Activated naive CD4-positive, alpha-beta T cell treated with anti-CD3 and anti-CD28 coated beads for 36 hours (primary cell): ENCODE measurements at regions not wholly inside any gene's neighbourhood (a gene's known extent, or its start where the extent isn't known, plus 50 kb on each side); places are given as distances from the start of the nearest gene placed in this dataset.
A peak's percentile ranks its signal among the peaks of the same experiment; 100 is the strongest.

Experiments used
- CTCF ChIA-PET: fragments of 350-600 bp; sonication (Branson Sonifier 250); formaldehyde crosslinking; loops from one replicate; lab custom pipeline; 2021; ENCODE audit warnings: antibody characterized with exemption; lab: Charles Lee
- DNase-seq: peaks from one replicate; pipeline ENCODE4 v3.0.0-alpha.2; 2020
- H3K27ac Mint-ChIP-seq: one replicate; pipeline ENCODE4 v1.8.0; 2021; ENCODE audit warnings: mild to moderate bottlenecking, mixed read lengths
- H3K27me3 Mint-ChIP-seq: one replicate; pipeline ENCODE4 v1.8.0; 2021; ENCODE audit warnings: low read depth, mixed read lengths
- H3K36me3 Mint-ChIP-seq: one replicate; pipeline ENCODE4 v1.8.0; 2021; ENCODE audit warnings: low read depth, mixed read lengths
- H3K4me1 Mint-ChIP-seq: one replicate; pipeline ENCODE4 v1.8.0; 2021; ENCODE audit warnings: low read depth, mixed read lengths
- H3K4me3 Mint-ChIP-seq: one replicate; pipeline ENCODE4 v1.8.0; 2021; ENCODE audit warnings: mild to moderate bottlenecking, moderate library complexity, mixed read lengths
- H3K9me3 Mint-ChIP-seq: one replicate; pipeline ENCODE4 v1.8.0; 2021; ENCODE audit warnings: mixed read lengths
- intact Hi-C: fragments of 100-400 bp; cut with micrococcal nuclease; formaldehyde crosslinking; loops from one replicate; pipeline ENCODE4 v1.15.1; 2023

- CTCF ChIA-PET: interaction anchor here (0.6 to 2.2 kb wide), 16 partner anchors 9 to 659 kb away, joined by 3 to 11 read pairs (median 4); no protein-coding TSS in a partner anchor
- intact Hi-C loops: loop anchor here (10.0 kb wide), 1 partner anchor 207 kb away; no protein-coding TSS in a partner anchor
- H3K4me1 Mint-ChIP-seq: no peaks in the 10 kb centered on the region
- no peak overlapping the region for H3K27ac Mint-ChIP-seq
- no peaks in the 10 kb centered on the region for H3K9me3 Mint-ChIP-seq
- DNase-seq: no peak
- no peaks in the 10 kb centered on the region for H3K36me3 Mint-ChIP-seq
- no peak overlapping the region for H3K4me3 Mint-ChIP-seq
- peaks cover 2% of the 10 kb centered on the region for H3K27me3 Mint-ChIP-seq
Measured at GRCh38 chr15:81481346-81481745, 107.3 kb upstream of the TMC3 start.

- H3K27me3 Mint-ChIP-seq: peaks cover 2% of the 10 kb centered on the region
- no peak overlapping the region for H3K4me3 Mint-ChIP-seq
- DNase-seq: peak; percentile 8
- H3K27ac Mint-ChIP-seq: no peak overlapping the region
- H3K4me1 Mint-ChIP-seq: no peaks in the 10 kb centered on the region
- no peaks in the 10 kb centered on the region for H3K9me3 Mint-ChIP-seq
- no peaks in the 10 kb centered on the region for H3K36me3 Mint-ChIP-seq
- CTCF ChIA-PET: interaction anchor here (0.6 to 2.2 kb wide), 11 partner anchors 9 to 660 kb away, joined by 3 to 11 read pairs (median 3); no protein-coding TSS in a partner anchor
- intact Hi-C loops: loop anchor here (1.0 to 10.0 kb wide), 3 partner anchors 206 to 567 kb away; no protein-coding TSS in a partner anchor
Measured at GRCh38 chr15:81480645-81481053, 106.6 kb upstream of the TMC3 start.

DNA sequence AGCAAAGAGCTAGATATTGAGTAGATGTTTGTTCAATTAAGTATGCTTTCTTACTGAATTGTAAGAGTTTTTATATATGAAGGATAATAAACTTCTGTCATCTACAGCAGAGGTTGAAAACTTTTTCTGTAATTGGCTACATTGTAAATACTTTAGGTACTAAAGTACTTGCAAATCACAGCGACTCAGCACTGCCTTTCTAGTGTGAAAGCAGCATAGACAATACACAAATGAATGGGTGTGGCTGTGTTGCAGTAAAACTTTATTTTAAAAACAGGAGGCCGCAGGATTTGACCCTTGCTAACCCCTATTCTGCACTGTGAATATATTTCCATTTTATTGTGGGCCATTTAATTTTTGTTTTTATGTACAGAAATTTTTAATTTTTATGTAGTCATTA, 104.3 kb upstream of the TMC3 start:
- H3K27me3 Mint-ChIP-seq: peaks cover 3% of the 10 kb centered on the region
- intact Hi-C loops: no loop called here
- H3K9me3 Mint-ChIP-seq: no peaks in the 10 kb centered on the region
- no peak overlapping the region for H3K27ac Mint-ChIP-seq
- DNase-seq: no peak
- H3K4me3 Mint-ChIP-seq: no peak overlapping the region
- CTCF ChIA-PET: no interaction called here
- no peaks in the 10 kb centered on the region for H3K36me3 Mint-ChIP-seq
- H3K4me1 Mint-ChIP-seq: no peaks in the 10 kb centered on the region

- DNase-seq: no peak
- intact Hi-C loops: no loop called here
- Mint-ChIP-seq H3K4me3 (no peak overlapping the region), H3K36me3 (no peaks in the 10 kb centered on the region), H3K4me1 (no peaks in the 10 kb centered on the region), H3K27me3 (peaks cover 5% of the 10 kb centered on the region), H3K27ac (no peak overlapping the region), H3K9me3 (no peaks in the 10 kb centered on the region)
- CTCF ChIA-PET: no interaction called here
Measured at GRCh38 chr15:81475926-81476325, 101.9 kb upstream of the TMC3 start.

DNA sequence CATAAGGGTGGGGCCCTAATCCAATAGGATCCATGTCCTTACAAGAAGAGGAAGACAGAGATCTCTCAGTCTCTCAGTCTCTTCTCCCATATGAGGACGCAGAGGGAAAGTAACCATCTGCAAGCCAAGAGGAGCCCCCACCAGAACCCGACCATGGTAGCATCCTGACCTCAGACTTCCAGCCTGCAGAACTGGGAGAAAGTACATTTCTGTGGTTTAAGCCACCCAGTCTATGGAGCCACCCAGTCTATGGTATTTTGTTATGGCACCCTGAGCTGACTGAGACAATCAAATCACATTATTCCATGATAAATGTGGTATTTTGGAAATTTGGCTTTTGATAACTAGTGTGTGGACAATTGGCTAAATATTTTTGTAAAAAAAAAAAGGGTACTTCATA, 101.5 kb upstream of the TMC3 start:
- Mint-ChIP-seq H3K9me3 (no peaks in the 10 kb centered on the region), H3K36me3 (no peaks in the 10 kb centered on the region), H3K4me1 (no peaks in the 10 kb centered on the region), H3K27me3 (peaks cover 5% of the 10 kb centered on the region), H3K4me3 (no peak overlapping the region), H3K27ac (no peak overlapping the region)
- intact Hi-C loops: no loop called here
- DNase-seq: no peak
- CTCF ChIA-PET: no interaction called here

GRCh38 chr15:81473946-81474345, 99.9 kb upstream of the TMC3 start:
- no peak overlapping the region for H3K4me3 Mint-ChIP-seq
- CTCF ChIA-PET: interaction anchor here (0.6 to 0.7 kb wide), 2 partner anchors 38 to 299 kb away, joined by 3 to 4 read pairs; no protein-coding TSS in a partner anchor
- H3K9me3 Mint-ChIP-seq: no peaks in the 10 kb centered on the region
- peaks cover 5% of the 10 kb centered on the region for H3K27me3 Mint-ChIP-seq
- no peak overlapping the region for H3K27ac Mint-ChIP-seq
- H3K4me1 Mint-ChIP-seq: no peaks in the 10 kb centered on the region
- no peak for DNase-seq
- intact Hi-C loops: no loop called here
- no peaks in the 10 kb centered on the region for H3K36me3 Mint-ChIP-seq

DNA sequence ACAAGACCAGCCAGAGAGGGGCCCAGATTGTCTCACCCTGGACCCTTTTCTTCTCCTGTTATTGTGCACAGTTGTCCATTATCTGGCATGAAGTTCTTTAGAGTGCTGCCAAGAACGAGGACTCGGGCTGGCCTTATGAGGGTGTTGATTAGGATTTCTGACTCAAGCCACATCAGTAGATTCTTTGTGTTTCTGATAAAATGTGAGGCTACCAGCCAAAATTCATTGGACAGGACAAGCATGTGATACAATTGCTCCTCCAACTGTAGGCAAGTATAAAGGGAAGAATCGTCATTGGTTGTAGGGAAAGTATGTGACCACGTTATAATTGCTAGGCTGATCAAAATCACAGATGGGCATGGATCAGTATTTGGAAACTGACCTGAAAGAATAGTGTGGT, 99.2 kb upstream of the TMC3 start:
- Mint-ChIP-seq H3K4me3 (no peak overlapping the region), H3K27me3 (peaks cover 5% of the 10 kb centered on the region), H3K27ac (no peak overlapping the region), H3K9me3 (no peaks in the 10 kb centered on the region), H3K36me3 (no peaks in the 10 kb centered on the region), H3K4me1 (no peaks in the 10 kb centered on the region)
- no peak for DNase-seq
- intact Hi-C loops: no loop called here
- CTCF ChIA-PET: no interaction called here

- H3K36me3 Mint-ChIP-seq: no peaks in the 10 kb centered on the region
- intact Hi-C loops: no loop called here
- H3K27ac Mint-ChIP-seq: no peak overlapping the region
- CTCF ChIA-PET: interaction anchor here (2.1 kb wide), 1 partner anchor 61 kb away, joined by 6 read pairs; no protein-coding TSS in a partner anchor
- no peaks in the 10 kb centered on the region for H3K9me3 Mint-ChIP-seq
- DNase-seq: no peak
- no peak overlapping the region for H3K4me3 Mint-ChIP-seq
- H3K27me3 Mint-ChIP-seq: peaks cover 11% of the 10 kb centered on the region
- no peaks in the 10 kb centered on the region for H3K4me1 Mint-ChIP-seq
Measured at GRCh38 chr15:81471151-81471550, 97.1 kb upstream of the TMC3 start.

DNA sequence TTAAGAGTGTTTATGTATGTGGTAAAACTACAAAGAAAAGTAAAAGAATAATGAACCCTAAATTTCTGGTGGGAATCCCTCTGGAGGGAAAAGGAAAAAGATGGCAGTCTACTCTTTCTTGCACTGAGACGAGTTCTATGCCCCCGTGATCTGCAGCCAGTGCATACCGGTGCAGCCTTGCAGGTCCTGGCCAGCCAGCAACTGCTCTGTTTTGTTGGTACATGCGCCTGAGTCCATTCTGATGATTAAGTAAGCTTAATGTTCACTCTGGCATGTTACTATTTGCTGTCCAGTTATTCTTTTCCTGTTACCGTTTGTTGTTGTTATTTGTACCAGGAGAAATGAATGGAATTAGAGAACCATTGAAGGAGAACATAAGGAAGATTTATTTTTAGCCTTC, 95.1 kb upstream of the TMC3 start:
- DNase-seq: no peak
- intact Hi-C loops: no loop called here
- CTCF ChIA-PET: interaction anchor here (0.6 to 2.1 kb wide), 4 partner anchors 59 to 472 kb away, joined by 3 to 6 read pairs (median 4); no protein-coding TSS in a partner anchor
- H3K4me3 Mint-ChIP-seq: no peak overlapping the region
- no peak overlapping the region for H3K27ac Mint-ChIP-seq
- peaks cover 6% of the 10 kb centered on the region for H3K9me3 Mint-ChIP-seq
- no peaks in the 10 kb centered on the region for H3K4me1 Mint-ChIP-seq
- H3K36me3 Mint-ChIP-seq: no peaks in the 10 kb centered on the region
- H3K27me3 Mint-ChIP-seq: peaks cover 12% of the 10 kb centered on the region

GRCh38 chr15:81466741-81467140, 92.7 kb upstream of the TMC3 start:
- intact Hi-C loops: no loop called here
- Mint-ChIP-seq H3K27ac (no peak overlapping the region), H3K4me1 (no peaks in the 10 kb centered on the region), H3K36me3 (no peaks in the 10 kb centered on the region), H3K9me3 (peaks cover 8% of the 10 kb centered on the region), H3K4me3 (no peak overlapping the region), H3K27me3 (peaks cover 7% of the 10 kb centered on the region)
- CTCF ChIA-PET: interaction anchor here (1.7 kb wide), 1 partner anchor 15 kb away, joined by 6 read pairs; no protein-coding TSS in a partner anchor
- no peak for DNase-seq

DNA sequence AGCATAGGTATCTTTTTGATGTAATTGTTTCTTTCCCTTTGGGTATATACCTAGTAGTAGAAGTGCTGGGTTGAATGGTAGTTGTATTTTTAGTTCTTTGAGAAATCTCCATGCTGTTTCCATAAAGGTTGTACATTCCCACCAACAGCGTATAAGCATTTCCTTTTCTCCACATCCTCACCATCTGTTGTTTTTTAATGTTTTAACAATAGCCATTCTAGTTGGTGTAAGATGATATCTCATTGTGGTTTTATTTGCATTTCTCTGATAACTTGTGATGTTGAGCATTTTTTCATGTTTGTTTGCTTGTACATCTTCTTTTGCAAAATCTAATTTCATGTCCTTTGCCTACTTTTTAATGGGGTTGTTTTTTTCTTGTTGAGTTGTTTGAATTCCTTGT, 80.0 kb upstream of the TMC3 start:
- peaks cover 8% of the 10 kb centered on the region for H3K4me1 Mint-ChIP-seq
- peaks cover 2% of the 10 kb centered on the region for H3K27me3 Mint-ChIP-seq
- CTCF ChIA-PET: no interaction called here
- DNase-seq: no peak
- no peak overlapping the region for H3K4me3 Mint-ChIP-seq
- intact Hi-C loops: no loop called here
- H3K9me3 Mint-ChIP-seq: peaks cover 4% of the 10 kb centered on the region
- no peak overlapping the region for H3K27ac Mint-ChIP-seq
- H3K36me3 Mint-ChIP-seq: no peaks in the 10 kb centered on the region

DNA sequence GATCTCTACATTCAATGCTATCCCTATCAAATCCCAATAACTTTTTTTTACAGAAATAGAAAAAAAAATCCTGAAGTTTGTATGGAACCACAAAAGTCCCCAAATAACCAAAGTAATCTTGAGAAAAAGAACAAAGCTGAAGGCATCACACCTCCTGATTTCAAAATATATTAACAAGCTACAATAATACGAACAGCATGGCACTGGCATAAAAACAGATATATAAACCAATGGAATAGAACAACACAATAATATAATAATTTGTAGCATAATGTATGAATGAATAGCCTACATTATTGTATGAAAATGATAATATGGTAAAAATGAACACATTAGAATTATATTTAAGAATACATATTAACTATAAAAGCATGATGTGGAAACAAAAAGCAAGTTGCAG, 76.7 kb upstream of the TMC3 start:
- intact Hi-C loops: no loop called here
- no peak overlapping the region for H3K27ac Mint-ChIP-seq

DNA sequence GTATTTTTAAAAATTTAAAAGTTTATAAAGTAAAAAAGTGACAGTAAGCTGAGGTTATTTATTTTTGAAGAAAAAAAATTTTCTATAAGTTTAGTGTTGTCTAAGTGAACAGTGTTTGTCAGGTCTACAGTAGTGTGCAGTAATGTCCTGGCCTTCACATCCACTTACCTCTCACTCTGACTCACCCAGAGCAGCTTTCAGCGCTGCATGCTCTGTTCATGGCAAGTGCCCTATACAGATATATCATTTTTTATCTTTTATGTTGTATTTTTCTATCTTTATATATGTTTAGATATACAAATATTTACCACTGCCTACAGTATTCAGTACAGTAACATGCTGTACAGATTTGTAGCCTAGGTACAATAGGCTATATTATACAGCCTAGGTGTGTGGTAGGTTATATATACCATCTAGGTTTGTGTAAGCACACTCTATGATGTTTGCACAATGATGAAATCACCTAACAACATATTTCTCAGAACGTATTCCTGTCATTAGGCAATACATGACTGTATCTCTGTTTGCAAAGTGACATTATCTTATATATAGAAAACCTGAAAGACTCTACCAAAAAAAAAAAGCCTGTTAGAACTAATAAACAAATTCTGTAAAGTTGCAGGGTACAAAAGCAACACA, 75.9 kb upstream of the TMC3 start:
- Mint-ChIP-seq H3K9me3 (peaks cover 8% of the 10 kb centered on the region), H3K27ac (no peak overlapping the region), H3K4me3 (no peak overlapping the region), H3K27me3 (peaks cover 5% of the 10 kb centered on the region), H3K36me3 (no peaks in the 10 kb centered on the region), H3K4me1 (no peaks in the 10 kb centered on the region)
- CTCF ChIA-PET: no interaction called here
- no peak for DNase-seq
- intact Hi-C loops: no loop called here

More for the DNA sequence above, 76.7 kb upstream of the TMC3 start:
- no peak for DNase-seq
- no peaks in the 10 kb centered on the region for H3K27me3 Mint-ChIP-seq
- H3K4me3 Mint-ChIP-seq: no peak overlapping the region
- peaks cover 3% of the 10 kb centered on the region for H3K9me3 Mint-ChIP-seq
- CTCF ChIA-PET: no interaction called here
- no peaks in the 10 kb centered on the region for H3K4me1 Mint-ChIP-seq
- H3K36me3 Mint-ChIP-seq: no peaks in the 10 kb centered on the region
